ENCODE measurements at regions not wholly inside any gene's neighbourhood (a gene's known extent, or its start where the extent isn't known, plus 50 kb on each side); places are given as distances from the start of the nearest gene placed in this dataset.

- DNase-seq = no peak
Measured at GRCh38 chr4:14504162-14504561, 498.1 kb upstream of the CPEB2 start.

- no peak for DNase-seq
Measured at GRCh38 chr4:14513471-14513870, 488.8 kb upstream of the CPEB2 start.

DNA sequence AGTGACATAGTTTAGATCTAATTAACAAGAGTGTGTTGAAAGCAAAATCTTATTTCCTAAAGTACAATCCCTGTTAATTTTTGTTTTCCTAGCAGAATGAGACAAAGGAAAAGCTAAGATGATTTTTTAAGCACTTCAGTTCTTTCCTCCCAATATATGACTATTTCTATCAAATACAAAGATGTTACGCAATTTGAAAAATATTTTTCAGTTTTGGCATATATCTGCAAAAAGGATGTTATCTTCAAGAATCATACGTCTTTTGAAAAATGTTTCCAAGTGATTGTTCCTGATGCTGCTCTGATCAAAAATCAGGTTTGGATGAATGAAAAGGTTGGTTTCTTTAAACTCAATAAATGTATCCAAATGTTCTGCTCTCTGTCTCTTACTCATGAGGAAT, 486.7 kb upstream of the CPEB2 start:
- DNase-seq = no peak

DNA sequence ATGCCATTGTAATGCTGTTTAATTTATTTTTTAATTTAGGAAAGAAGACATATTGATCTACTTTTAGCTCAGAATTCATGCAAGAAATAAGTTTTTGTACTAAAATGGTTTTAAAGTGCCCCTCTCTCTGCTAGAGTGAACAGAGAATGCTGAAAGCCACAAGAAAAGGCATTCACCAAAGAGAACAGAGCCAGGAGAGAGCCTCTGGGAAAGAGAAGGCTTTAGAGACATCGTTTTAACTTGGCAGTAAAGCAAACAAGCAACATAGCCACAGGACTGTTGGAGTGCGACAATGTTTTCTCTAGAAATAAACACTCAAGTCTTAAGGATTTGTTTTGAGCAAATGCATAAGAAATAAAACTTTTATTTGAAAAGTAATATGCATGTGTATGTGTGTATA, 484.1 kb upstream of the CPEB2 start:
- DNase-seq = no peak

- DNase-seq = no peak
Measured at GRCh38 chr4:14520171-14520570, 482.1 kb upstream of the CPEB2 start.

- DNase-seq = peak in 1 of 2 experiments; percentile 1
Measured at GRCh38 chr4:14524276-14524675, 478.0 kb upstream of the CPEB2 start.

GRCh38 chr4:14528918-14529317, 473.4 kb upstream of the CPEB2 start:
- DNase-seq = no peak

- DNase-seq = no peak
Measured at GRCh38 chr4:14529653-14530052, 472.6 kb upstream of the CPEB2 start.

GRCh38 chr4:14532436-14532835, 469.8 kb upstream of the CPEB2 start:
- DNase-seq = peak in 1 of 2 experiments; percentile 2

DNA sequence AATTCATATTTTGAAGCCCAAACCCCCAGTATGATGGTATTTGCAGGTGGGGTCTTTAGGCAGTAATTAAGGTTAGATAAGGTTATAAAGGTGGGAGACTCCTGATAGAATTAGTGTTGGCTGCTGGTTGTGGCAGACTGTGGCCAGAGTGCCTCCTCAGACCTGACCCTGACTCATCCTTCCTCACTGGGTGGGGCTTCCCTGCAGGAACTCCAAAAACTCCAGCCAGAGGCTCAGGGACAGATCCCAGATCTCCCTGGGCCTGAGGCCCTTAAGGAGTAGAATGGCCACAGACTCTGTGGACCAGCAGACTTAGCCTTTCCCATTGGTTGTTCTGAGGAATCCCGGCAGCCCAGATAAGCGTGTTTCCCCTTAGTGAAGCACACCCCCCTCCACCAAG, 463.0 kb upstream of the CPEB2 start:
- DNase-seq = no peak

- DNase-seq = no peak
Measured at GRCh38 chr4:14545163-14545562, 457.1 kb upstream of the CPEB2 start.

DNA sequence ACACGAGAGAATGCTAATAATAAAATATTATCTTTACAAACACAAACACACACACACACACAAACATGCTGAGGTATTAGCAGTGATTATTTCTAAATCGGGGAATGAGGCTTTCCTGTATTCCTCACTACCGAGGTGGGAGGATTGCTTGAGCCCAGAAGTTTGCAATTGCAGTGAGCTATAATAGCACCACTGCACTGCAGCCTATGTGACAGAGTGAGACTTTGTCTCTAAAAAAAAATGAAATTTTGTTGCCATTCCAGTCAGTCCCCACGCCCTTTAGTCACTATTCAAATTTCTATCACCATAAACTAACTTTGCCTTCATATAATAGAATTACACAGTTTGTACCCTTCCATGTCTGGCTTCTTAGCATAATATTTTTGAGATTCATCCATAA, 456.5 kb upstream of the CPEB2 start:
- DNase-seq = no peak

DNA sequence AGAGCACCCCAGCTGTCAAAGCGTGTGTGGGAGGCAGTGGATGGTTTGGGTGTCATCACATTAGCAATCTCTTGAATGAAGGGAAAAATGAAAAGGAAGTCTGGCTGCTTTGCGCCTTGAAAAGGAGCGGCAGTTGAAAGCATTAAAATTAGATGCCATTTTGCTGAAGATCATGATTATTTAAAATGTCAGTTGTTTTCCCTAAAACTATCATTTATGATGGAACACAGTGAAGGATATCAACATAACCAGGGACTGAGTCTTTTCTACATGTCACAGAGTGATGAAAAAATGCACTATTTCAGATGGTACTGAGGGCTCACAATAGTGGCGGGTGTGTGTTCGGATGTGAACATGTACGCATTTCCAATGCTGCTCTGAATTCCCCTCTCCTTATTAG, 450.2 kb upstream of the CPEB2 start:
- no peak for DNase-seq

DNA sequence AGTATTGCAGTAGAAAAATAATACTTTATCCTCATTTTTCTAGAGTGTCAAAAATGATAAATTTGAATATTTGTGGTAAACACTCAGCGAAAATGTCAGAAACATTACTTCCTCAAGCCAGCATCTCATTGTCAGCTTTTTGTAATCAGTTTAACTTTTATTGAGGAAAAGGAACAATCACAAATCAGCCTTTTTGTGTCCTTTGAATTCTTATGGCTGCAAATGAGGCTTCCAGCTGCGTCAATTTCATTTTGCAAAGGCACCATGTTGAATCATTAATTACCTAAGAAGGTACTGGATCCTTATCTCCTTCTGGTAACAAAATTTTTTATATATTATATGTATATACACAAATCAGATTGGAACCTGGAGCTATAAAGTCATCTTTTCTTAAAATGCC, 442.6 kb upstream of the CPEB2 start:
- no peak for DNase-seq

DNA sequence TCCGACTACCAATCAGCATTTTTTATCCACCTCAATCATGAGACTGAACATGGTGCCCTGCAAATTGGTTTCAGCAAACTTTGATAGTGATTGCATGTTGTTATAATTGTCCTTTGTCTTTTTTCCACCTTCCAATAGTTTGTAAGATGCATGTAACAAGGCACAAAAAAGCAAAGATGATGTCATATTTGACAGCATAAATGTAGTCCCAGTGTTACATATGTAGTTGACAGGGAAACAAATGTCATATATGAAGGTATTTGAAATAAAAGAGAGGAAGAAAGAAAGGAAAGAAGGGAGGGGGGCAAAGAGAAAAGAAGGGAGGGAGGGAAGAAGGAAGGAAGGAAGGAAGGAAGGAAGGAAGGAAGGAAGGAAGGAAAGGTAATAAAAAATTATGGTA, 441.7 kb upstream of the CPEB2 start:
- DNase-seq = no peak

DNA sequence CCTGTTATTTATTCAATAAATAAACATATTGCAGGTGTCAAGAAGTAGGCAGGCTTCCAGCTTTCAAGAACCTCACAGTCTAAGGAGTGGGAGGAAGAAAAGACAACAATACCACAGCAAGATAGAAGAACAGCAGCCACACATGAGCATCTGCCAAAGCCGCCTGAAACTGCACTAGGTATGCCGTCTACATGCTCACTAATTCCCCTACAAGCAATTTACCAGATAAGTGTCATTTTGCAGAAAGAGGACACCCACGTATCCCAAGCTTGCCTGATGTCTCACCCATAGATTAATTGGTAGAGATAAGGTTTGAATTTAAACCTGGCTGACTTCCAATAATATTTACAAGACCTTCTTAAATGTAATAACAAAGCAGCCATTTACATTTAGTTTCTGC, 439.4 kb upstream of the CPEB2 start:
- DNase-seq = no peak

GRCh38 chr4:14564281-14564680, 438.0 kb upstream of the CPEB2 start:
- DNase-seq = no peak

DNA sequence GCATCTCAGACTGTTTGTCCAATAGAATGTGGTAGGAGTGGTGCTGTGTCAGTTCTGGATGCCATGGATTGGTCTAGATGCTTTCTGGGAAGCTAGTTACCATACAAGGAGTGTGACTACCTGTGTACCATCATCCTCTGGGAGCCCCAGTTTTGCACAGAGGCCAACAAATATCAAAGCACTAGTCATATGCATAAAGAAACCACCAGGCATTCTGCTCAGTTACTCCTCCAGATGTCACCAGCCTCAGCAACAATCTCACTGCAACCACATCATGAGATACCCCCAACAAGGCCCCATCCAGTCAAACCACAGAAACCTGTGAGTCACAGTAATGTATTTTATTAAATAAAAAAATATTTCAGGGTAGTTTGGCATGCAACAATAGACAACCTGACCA, 435.8 kb upstream of the CPEB2 start:
- no peak for DNase-seq

GRCh38 chr4:14568351-14568750, 433.9 kb upstream of the CPEB2 start:
- no peak for DNase-seq

GRCh38 chr4:14575289-14575688, 427.0 kb upstream of the CPEB2 start:
- no peak for DNase-seq

DNA sequence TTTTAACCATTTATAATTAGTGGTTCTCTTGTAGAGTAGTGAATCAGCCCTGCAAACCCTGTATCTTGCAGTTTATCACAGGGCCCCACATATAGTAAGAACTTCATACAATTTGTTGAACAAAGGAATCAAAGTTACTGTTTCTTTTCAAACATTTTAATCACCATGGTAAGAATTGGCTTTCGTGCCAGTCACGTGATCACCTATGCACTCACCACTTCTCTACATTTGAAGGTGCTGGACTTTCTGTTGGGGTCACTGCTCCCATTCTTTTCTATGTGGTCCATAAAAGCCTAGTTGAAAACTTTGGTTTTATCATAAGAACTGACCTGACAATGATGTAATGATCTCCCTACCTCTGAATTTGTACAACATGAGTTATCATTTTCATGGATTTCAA, 426.4 kb upstream of the CPEB2 start:
- no peak for DNase-seq

- DNase-seq = no peak
Measured at GRCh38 chr4:14580061-14580460, 422.2 kb upstream of the CPEB2 start.

- DNase-seq = no peak
Measured at GRCh38 chr4:14581741-14582140, 420.5 kb upstream of the CPEB2 start.

- DNase-seq = no peak
Measured at GRCh38 chr4:14582677-14583076, 419.6 kb upstream of the CPEB2 start.

GRCh38 chr4:14583331-14583730, 418.9 kb upstream of the CPEB2 start:
- DNase-seq = no peak

- no peak for DNase-seq
Measured at GRCh38 chr4:14583752-14584151, 418.5 kb upstream of the CPEB2 start.
